HepG2 (cell line): ENCODE measurements at regions not wholly inside any gene's neighbourhood (a gene's known extent, or its start where the extent isn't known, plus 50 kb on each side); places are given as distances from the start of the nearest gene placed in this dataset.

Experiments used
- ATAC-seq: fragments of 200-7000 bp; cut with Tn5 transposase; 3 replicates; pipeline ENCODE4 v1.9.1; 2020; ENCODE audit warnings: mild to moderate bottlenecking, moderate library complexity
- BruUV-seq: library from RNA; stranded (reverse); fragments of 400-500 nt; replicated peaks from 2 replicates; lab custom pipeline; 2021; lab: Mats Ljungman, UMichigan
- CTCF ChIA-PET: fragments of 300-600 bp; formaldehyde crosslinking; extraction: SDS; loops from one replicate; lab custom pipeline; 2021; ENCODE audit warnings: low total read pairs, inconsistent platforms, low intra/inter-chr PET ratio; lab: Yijun Ruan, JAX
- POLR2A ChIA-PET: fragments of 350-600 bp; sonication (Branson Sonifier 250); formaldehyde crosslinking; loops from one replicate; lab custom pipeline; 2020; ENCODE audit warnings: antibody characterized with exemption, inconsistent platforms; lab: Yijun Ruan, JAX
- DNase-seq: peaks from one replicate; pipeline ENCODE4 v3.0.0-alpha.2; 2015; ENCODE audit warnings: low spot score
- FAIRE-seq: peaks from 3 replicates; lab custom pipeline; 2011; peaks lifted over from hg19 to GRCh38; lab: Jason Lieb, UNC
- H2AFZ ChIP-seq: one replicate; pipeline ENCODE4 v1.6.1; 2011; ENCODE audit warnings: low read length, inconsistent platforms
- H3K27ac ChIP-seq: fragments of 300-600 bp; 3 replicates; pipeline ENCODE4 v1.8.0; 2011; ENCODE audit warnings: mixed run types, mild to moderate bottlenecking, mixed read lengths, low read length, inconsistent platforms; ENCODE audit not compliant: insufficient read depth; ENCODE audit errors: extremely low read length
- H3K27me3 ChIP-seq, 2 experiments: fragments of 200-600 bp in 1 of 2; 2 replicates in 1 of 2; 3 replicates in 1 of 2; pipeline versions ENCODE4 v1.6.0 to v1.8.0; 2011; ENCODE audit warnings: low read length in 2 of 2, mild to moderate bottlenecking in 2 of 2, moderate library complexity in 2 of 2, inconsistent platforms in 1 of 2; ENCODE audit not compliant: insufficient read depth in 2 of 2, control insufficient read depth in 1 of 2
- H3K36me3 ChIP-seq, 2 experiments: fragments of 200-600 bp in 1 of 2; replicated peaks in 1 of 2; 2 replicates in 1 of 2; 3 replicates in 1 of 2; pipeline versions ENCODE4 v1.5.1 to v1.8.0; 2011; ENCODE audit warnings: low read length in 2 of 2, inconsistent platforms in 1 of 2; ENCODE audit not compliant: insufficient read depth in 2 of 2, control insufficient read depth in 1 of 2
- H3K4me1 ChIP-seq: 2 replicates; pipeline ENCODE4 v1.5.1; 2012; ENCODE audit warnings: low read length, inconsistent platforms; ENCODE audit not compliant: insufficient read depth
- H3K4me2 ChIP-seq: 2 replicates; pipeline ENCODE4 v1.6.0; 2011; ENCODE audit warnings: low read depth, low read length, inconsistent platforms
- H3K4me3 ChIP-seq, 3 experiments: fragments of 200-600 bp in 1 of 3; sonication (generic), shearing (Covaris generic) in 1 of 3; replicated peaks in 1 of 3; 2 replicates each; pipeline ENCODE4 v1.5.1; 2011 to 2016; ENCODE audit warnings: low read length in 3 of 3, inconsistent platforms in 2 of 3, low read depth in 2 of 3, mild to moderate bottlenecking in 2 of 3, control low read depth in 1 of 3, mixed read lengths in 1 of 3; ENCODE audit not compliant: insufficient read depth in 1 of 3
- H3K79me2 ChIP-seq: one replicate; pipeline ENCODE4 v1.6.1; 2011; ENCODE audit warnings: low read length, inconsistent platforms; ENCODE audit not compliant: insufficient read depth
- H3K9ac ChIP-seq: 2 replicates; pipeline ENCODE4 v1.6.0; 2011; ENCODE audit warnings: mild to moderate bottlenecking, low read depth, low read length, inconsistent platforms; ENCODE audit not compliant: insufficient read depth
- H3K9me3 ChIP-seq: 2 replicates; pipeline ENCODE4 v1.5.1; 2012; ENCODE audit warnings: mild to moderate bottlenecking, low read length
- H4K20me1 ChIP-seq: 2 replicates; pipeline ENCODE4 v1.6.0; 2011; ENCODE audit warnings: inconsistent platforms, mild to moderate bottlenecking, low read length, moderate library complexity; ENCODE audit not compliant: insufficient read depth
- DR1 ChIP-seq: sonication (generic); formaldehyde crosslinking; IDR thresholded peaks from 2 replicates; pipeline ENCODE4 v1.8.0; 2021; ENCODE audit warnings: mild to moderate bottlenecking, missing genetic modification reagents, inconsistent platforms
- FOXA3 ChIP-seq: IDR thresholded peaks from 2 replicates; pipeline ENCODE4 v1.6.1; 2016; ENCODE audit warnings: missing genetic modification reagents, missing compliant biosample characterization
- HNF4G ChIP-seq, 2 experiments: sonication (generic) in 1 of 2; formaldehyde crosslinking in 1 of 2; IDR thresholded peaks; 2 replicates each; pipeline versions ENCODE4 v1.4.0 to v1.6.1; 2011 to 2020; ENCODE audit warnings: borderline replicate concordance in 2 of 2, low read depth in 2 of 2, mild to moderate bottlenecking in 2 of 2, low read length in 1 of 2, missing genetic modification reagents in 1 of 2, moderate library complexity in 1 of 2
- MTA1 ChIP-seq: sonication (generic); formaldehyde crosslinking; IDR thresholded peaks from 2 replicates; pipeline ENCODE4 v1.4.0; 2020; ENCODE audit warnings: missing genetic modification reagents, mild to moderate bottlenecking, borderline replicate concordance
- RCOR2 ChIP-seq: IDR thresholded peaks from 2 replicates; pipeline ENCODE4 v1.6.1; 2016; ENCODE audit warnings: missing biosample characterization, missing genetic modification reagents
- RNF2 ChIP-seq: fragments of 450-650 bp; conservative IDR thresholded peaks from 2 replicates; pipeline ENCODE4 v1.6.1; 2016; ENCODE audit warnings: low read depth
- ZBTB20 ChIP-seq: sonication (generic); formaldehyde crosslinking; IDR thresholded peaks from 2 replicates; pipeline ENCODE4 v1.8.1; 2023; ENCODE audit warnings: missing genetic modification reagents, low read depth, mild to moderate bottlenecking, borderline replicate concordance
- ZFP37 ChIP-seq: sonication (generic); formaldehyde crosslinking; IDR thresholded peaks from 2 replicates; pipeline ENCODE4 v1.4.0; 2020; ENCODE audit warnings: missing genetic modification reagents, borderline replicate concordance
- WGBS: methylation state at CpG from one replicate; pipeline ENCODE4 v1.1.6; 2017; ENCODE audit warnings: low lambda C conversion rate; 5-methylcytosine and 5-hydroxymethylcytosine counted together
- in situ Hi-C: cut with HindIII; loops from 2 replicates; pipeline ENCODE4 v1.10.0; 2017; ENCODE audit warnings: low pct_unique_long_range_greater_than_20kb; ENCODE audit not compliant: extremely low pct_ligation_motif_present
- intact Hi-C: fragments of 100-400 bp; cut with micrococcal nuclease; formaldehyde crosslinking; loops from one replicate; pipeline ENCODE4 v1.10.0; 2022; ENCODE audit not compliant: unreplicated experiment
- TF ChIP-seq, protein P1 (sequence below): sonication (generic); formaldehyde crosslinking; IDR thresholded peaks from 2 replicates; pipeline ENCODE4 v1.8.0; 2022; ENCODE audit warnings: mild to moderate bottlenecking, missing genetic modification reagents; ENCODE audit not compliant: insufficient replicate concordance
- TF ChIP-seq, protein P2 (sequence below): sonication (generic); formaldehyde crosslinking; IDR thresholded peaks from 2 replicates; pipeline ENCODE4 v1.8.1; 2023; ENCODE audit warnings: mild to moderate bottlenecking, missing genetic modification reagents
- TF ChIP-seq, protein P3 (sequence below): sonication (generic); formaldehyde crosslinking; IDR thresholded peaks from 2 replicates; pipeline ENCODE4 v1.4.0; 2020; ENCODE audit warnings: missing genetic modification reagents
- TF ChIP-seq, protein P4 (sequence below): sonication (generic); formaldehyde crosslinking; IDR thresholded peaks from 2 replicates; pipeline ENCODE4 v1.5.1; 2020; ENCODE audit warnings: mild to moderate bottlenecking, missing genetic modification reagents, moderate library complexity

DNA sequence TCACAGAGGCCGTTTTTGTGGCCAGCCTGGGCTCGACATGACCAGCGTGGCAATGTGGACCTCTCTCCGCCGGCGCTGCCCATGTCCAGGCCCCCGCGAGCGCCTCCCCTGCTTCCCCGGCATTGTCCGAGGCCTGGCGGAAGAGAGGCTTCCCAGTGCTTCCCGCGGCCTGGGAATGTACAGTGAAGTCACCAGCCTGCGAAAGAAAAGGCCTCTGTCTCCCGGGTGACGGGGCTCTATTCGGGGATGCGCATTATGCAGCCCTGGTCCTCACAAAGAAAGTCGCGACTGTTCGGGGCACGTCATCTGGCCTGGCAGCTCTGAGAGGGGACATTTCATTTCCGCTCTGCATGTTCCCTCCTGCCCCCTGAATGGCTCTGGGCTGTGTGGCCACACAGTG, 109.2 kb upstream of the AGAP1 start:
- ATAC-seq (no peak), FAIRE-seq (no peak), DNase-seq (no peak)
- no peak overlapping the region for H3K9ac ChIP-seq
- no peaks in the 10 kb centered on the region for H3K36me3 ChIP-seq
- H3K27me3 ChIP-seq, result peaks cover 3 to 40% of the 10 kb centered on the region in 2 experiments; a peak in 4 of 5 replicates
- H3K4me2 ChIP-seq, result no peak overlapping the region
- CTCF ChIA-PET, result no interaction called here
- no peak overlapping the region for H3K27ac ChIP-seq
- no peaks in the 10 kb centered on the region; the same call in 1 of the 2 replicates for H4K20me1 ChIP-seq
- intact Hi-C loops (no loop called here), in situ Hi-C loops (no loop called here)
- H3K4me3 ChIP-seq, result no peak overlapping the region
- no TSS peak for BruUV-seq
- H3K4me1 ChIP-seq, result no peaks in the 10 kb centered on the region
- H3K9me3 ChIP-seq, result no peaks in the 10 kb centered on the region
- POLR2A ChIA-PET, result no interaction called here
- TF ChIP-seq HNF4G (IDR thresholded peaks at IDR 0.05; ENCODE audit: borderline replicate concordance, low read depth, low read length) (no peak), HNF4G (CRISPR knock-in tag; IDR thresholded peaks at IDR 0.05; ENCODE audit: borderline replicate concordance, low read depth) (no peak), ZBTB20 (CRISPR knock-in tag) (no peak), ZFP37 (no peak), RCOR2 (CRISPR knock-in tag) (no peak), RNF2 (no peak), MTA1 (CRISPR knock-in tag) (no peak), FOXA3 (CRISPR knock-in tag) (no peak), DR1 (no peak)
- TF ChIP-seq, protein P1, sequence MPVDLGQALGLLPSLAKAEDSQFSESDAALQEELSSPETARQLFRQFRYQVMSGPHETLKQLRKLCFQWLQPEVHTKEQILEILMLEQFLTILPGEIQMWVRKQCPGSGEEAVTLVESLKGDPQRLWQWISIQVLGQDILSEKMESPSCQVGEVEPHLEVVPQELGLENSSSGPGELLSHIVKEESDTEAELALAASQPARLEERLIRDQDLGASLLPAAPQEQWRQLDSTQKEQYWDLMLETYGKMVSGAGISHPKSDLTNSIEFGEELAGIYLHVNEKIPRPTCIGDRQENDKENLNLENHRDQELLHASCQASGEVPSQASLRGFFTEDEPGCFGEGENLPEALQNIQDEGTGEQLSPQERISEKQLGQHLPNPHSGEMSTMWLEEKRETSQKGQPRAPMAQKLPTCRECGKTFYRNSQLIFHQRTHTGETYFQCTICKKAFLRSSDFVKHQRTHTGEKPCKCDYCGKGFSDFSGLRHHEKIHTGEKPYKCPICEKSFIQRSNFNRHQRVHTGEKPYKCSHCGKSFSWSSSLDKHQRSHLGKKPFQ (CRISPR knock-in tag), result no peak
- TF ChIP-seq, protein P2, sequence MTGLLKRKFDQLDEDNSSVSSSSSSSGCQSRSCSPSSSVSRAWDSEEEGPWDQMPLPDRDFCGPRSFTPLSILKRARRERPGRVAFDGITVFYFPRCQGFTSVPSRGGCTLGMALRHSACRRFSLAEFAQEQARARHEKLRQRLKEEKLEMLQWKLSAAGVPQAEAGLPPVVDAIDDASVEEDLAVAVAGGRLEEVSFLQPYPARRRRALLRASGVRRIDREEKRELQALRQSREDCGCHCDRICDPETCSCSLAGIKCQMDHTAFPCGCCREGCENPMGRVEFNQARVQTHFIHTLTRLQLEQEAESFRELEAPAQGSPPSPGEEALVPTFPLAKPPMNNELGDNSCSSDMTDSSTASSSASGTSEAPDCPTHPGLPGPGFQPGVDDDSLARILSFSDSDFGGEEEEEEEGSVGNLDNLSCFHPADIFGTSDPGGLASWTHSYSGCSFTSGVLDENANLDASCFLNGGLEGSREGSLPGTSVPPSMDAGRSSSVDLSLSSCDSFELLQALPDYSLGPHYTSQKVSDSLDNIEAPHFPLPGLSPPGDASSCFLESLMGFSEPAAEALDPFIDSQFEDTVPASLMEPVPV (CRISPR knock-in tag), result no peak
- TF ChIP-seq, protein P3, sequence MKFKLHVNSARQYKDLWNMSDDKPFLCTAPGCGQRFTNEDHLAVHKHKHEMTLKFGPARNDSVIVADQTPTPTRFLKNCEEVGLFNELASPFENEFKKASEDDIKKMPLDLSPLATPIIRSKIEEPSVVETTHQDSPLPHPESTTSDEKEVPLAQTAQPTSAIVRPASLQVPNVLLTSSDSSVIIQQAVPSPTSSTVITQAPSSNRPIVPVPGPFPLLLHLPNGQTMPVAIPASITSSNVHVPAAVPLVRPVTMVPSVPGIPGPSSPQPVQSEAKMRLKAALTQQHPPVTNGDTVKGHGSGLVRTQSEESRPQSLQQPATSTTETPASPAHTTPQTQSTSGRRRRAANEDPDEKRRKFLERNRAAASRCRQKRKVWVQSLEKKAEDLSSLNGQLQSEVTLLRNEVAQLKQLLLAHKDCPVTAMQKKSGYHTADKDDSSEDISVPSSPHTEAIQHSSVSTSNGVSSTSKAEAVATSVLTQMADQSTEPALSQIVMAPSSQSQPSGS (CRISPR knock-in tag), result no peak
- TF ChIP-seq, protein P4, sequence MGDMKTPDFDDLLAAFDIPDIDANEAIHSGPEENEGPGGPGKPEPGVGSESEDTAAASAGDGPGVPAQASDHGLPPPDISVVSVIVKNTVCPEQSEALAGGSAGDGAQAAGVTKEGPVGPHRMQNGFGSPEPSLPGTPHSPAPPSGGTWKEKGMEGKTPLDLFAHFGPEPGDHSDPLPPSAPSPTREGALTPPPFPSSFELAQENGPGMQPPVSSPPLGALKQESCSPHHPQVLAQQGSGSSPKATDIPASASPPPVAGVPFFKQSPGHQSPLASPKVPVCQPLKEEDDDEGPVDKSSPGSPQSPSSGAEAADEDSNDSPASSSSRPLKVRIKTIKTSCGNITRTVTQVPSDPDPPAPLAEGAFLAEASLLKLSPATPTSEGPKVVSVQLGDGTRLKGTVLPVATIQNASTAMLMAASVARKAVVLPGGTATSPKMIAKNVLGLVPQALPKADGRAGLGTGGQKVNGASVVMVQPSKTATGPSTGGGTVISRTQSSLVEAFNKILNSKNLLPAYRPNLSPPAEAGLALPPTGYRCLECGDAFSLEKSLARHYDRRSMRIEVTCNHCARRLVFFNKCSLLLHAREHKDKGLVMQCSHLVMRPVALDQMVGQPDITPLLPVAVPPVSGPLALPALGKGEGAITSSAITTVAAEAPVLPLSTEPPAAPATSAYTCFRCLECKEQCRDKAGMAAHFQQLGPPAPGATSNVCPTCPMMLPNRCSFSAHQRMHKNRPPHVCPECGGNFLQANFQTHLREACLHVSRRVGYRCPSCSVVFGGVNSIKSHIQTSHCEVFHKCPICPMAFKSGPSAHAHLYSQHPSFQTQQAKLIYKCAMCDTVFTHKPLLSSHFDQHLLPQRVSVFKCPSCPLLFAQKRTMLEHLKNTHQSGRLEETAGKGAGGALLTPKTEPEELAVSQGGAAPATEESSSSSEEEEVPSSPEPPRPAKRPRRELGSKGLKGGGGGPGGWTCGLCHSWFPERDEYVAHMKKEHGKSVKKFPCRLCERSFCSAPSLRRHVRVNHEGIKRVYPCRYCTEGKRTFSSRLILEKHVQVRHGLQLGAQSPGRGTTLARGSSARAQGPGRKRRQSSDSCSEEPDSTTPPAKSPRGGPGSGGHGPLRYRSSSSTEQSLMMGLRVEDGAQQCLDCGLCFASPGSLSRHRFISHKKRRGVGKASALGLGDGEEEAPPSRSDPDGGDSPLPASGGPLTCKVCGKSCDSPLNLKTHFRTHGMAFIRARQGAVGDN (CRISPR knock-in tag), result no peak
- no peak overlapping the region for H2AFZ ChIP-seq
- WGBS, result 70% methylated on average over 24 of the region's 24 CpGs
- no peaks in the 10 kb centered on the region for H3K79me2 ChIP-seq
